NOMO-1 treated with dmso at 0.1 percent for 144 hours (cell line): ENCODE measurements at regions not wholly inside any gene's neighbourhood (a gene's known extent, or its start where the extent isn't known, plus 50 kb on each side); places are given as distances from the start of the nearest gene placed in this dataset.

Experiments
- DNase-seq: peaks from one replicate; lab custom pipeline; 2025; ENCODE audit not compliant: unreplicated experiment; lab: John Stamatoyannopoulos, UW

- no peak for DNase-seq
These were observed 571.5 kb downstream of the UTRN start for GRCh38 chr6:144856622-144857021.

- DNase-seq = no peak
These were observed 572.0 kb downstream of the UTRN start for GRCh38 chr6:144857086-144857485.

GRCh38 chr6:144862769-144863168 is 577.6 kb downstream of the UTRN start:
- no peak for DNase-seq

- DNase-seq = no peak
These were observed 582.6 kb downstream of the UTRN start for GRCh38 chr6:144867761-144868160.

- DNase-seq = no peak
These were observed 585.6 kb downstream of the UTRN start for GRCh38 chr6:144870782-144871181.

- no peak for DNase-seq
These were observed 588.7 kb downstream of the UTRN start for GRCh38 chr6:144873623-144874378.

- no peak for DNase-seq
These were observed 591.6 kb downstream of the UTRN start for GRCh38 chr6:144876689-144877088.

GRCh38 chr6:144877118-144877517 is 592.0 kb downstream of the UTRN start:
- DNase-seq = no peak

GRCh38 chr6:144878577-144878976 is 593.4 kb downstream of the UTRN start:
- DNase-seq = no peak

GRCh38 chr6:144879436-144879835 is 594.3 kb downstream of the UTRN start:
- no peak for DNase-seq

GRCh38 chr6:144882425-144882824 is 597.3 kb downstream of the UTRN start:
- no peak for DNase-seq

GRCh38 chr6:144883915-144884314 is 598.8 kb downstream of the UTRN start:
- no peak for DNase-seq

- DNase-seq = no peak
These were observed 600.7 kb downstream of the UTRN start for GRCh38 chr6:144885817-144886216.

GRCh38 chr6:144886682-144887081 is 601.5 kb downstream of the UTRN start:
- DNase-seq = no peak

GRCh38 chr6:144888621-144889020 is 603.5 kb downstream of the UTRN start:
- DNase-seq = no peak

- DNase-seq = no peak
These were observed 608.6 kb downstream of the UTRN start for GRCh38 chr6:144893680-144894151.

GRCh38 chr6:144894240-144894639 is 609.1 kb downstream of the UTRN start:
- no peak for DNase-seq

- DNase-seq = no peak
These were observed 610.5 kb downstream of the UTRN start for GRCh38 chr6:144895313-144896278.

- no peak for DNase-seq
These were observed 611.2 kb downstream of the UTRN start for GRCh38 chr6:144896289-144896688.

GRCh38 chr6:144896871-144897270 is 611.7 kb downstream of the UTRN start:
- no peak for DNase-seq

- no peak for DNase-seq
These were observed 612.3 kb downstream of the UTRN start for GRCh38 chr6:144897441-144897921.
